HepG2 (cell line): ENCODE measurements at regions not wholly inside any gene's neighbourhood (a gene's known extent, or its start where the extent isn't known, plus 50 kb on each side); places are given as distances from the start of the nearest gene placed in this dataset.

Experiments used
- ATAC-seq: fragments of 200-7000 bp; cut with Tn5 transposase; 3 replicates; pipeline ENCODE4 v1.9.1; 2020; ENCODE audit warnings: mild to moderate bottlenecking, moderate library complexity
- BruUV-seq: library from RNA; stranded (reverse); fragments of 400-500 nt; replicated peaks from 2 replicates; lab custom pipeline; 2021; lab: Mats Ljungman, UMichigan
- CTCF ChIA-PET: fragments of 300-600 bp; formaldehyde crosslinking; extraction: SDS; loops from one replicate; lab custom pipeline; 2021; ENCODE audit warnings: low total read pairs, inconsistent platforms, low intra/inter-chr PET ratio; lab: Yijun Ruan, JAX
- POLR2A ChIA-PET: fragments of 350-600 bp; sonication (Branson Sonifier 250); formaldehyde crosslinking; loops from one replicate; lab custom pipeline; 2020; ENCODE audit warnings: antibody characterized with exemption, inconsistent platforms; lab: Yijun Ruan, JAX
- DNase-seq: peaks from one replicate; pipeline ENCODE4 v3.0.0-alpha.2; 2015; ENCODE audit warnings: low spot score
- FAIRE-seq: peaks from 3 replicates; lab custom pipeline; 2011; peaks lifted over from hg19 to GRCh38; lab: Jason Lieb, UNC
- H2AFZ ChIP-seq: one replicate; pipeline ENCODE4 v1.6.1; 2011; ENCODE audit warnings: low read length, inconsistent platforms
- H3K27ac ChIP-seq: fragments of 300-600 bp; 3 replicates; pipeline ENCODE4 v1.8.0; 2011; ENCODE audit warnings: mixed run types, mild to moderate bottlenecking, mixed read lengths, low read length, inconsistent platforms; ENCODE audit not compliant: insufficient read depth; ENCODE audit errors: extremely low read length
- H3K27me3 ChIP-seq, 2 experiments: fragments of 200-600 bp in 1 of 2; 2 replicates in 1 of 2; 3 replicates in 1 of 2; pipeline versions ENCODE4 v1.6.0 to v1.8.0; 2011; ENCODE audit warnings: low read length in 2 of 2, mild to moderate bottlenecking in 2 of 2, moderate library complexity in 2 of 2, inconsistent platforms in 1 of 2; ENCODE audit not compliant: insufficient read depth in 2 of 2, control insufficient read depth in 1 of 2
- H3K36me3 ChIP-seq, 2 experiments: fragments of 200-600 bp in 1 of 2; replicated peaks in 1 of 2; 2 replicates in 1 of 2; 3 replicates in 1 of 2; pipeline versions ENCODE4 v1.5.1 to v1.8.0; 2011; ENCODE audit warnings: low read length in 2 of 2, inconsistent platforms in 1 of 2; ENCODE audit not compliant: insufficient read depth in 2 of 2, control insufficient read depth in 1 of 2
- H3K4me1 ChIP-seq: 2 replicates; pipeline ENCODE4 v1.5.1; 2012; ENCODE audit warnings: low read length, inconsistent platforms; ENCODE audit not compliant: insufficient read depth
- H3K4me2 ChIP-seq: 2 replicates; pipeline ENCODE4 v1.6.0; 2011; ENCODE audit warnings: low read depth, low read length, inconsistent platforms
- H3K4me3 ChIP-seq, 3 experiments: fragments of 200-600 bp in 1 of 3; sonication (generic), shearing (Covaris generic) in 1 of 3; replicated peaks in 1 of 3; 2 replicates each; pipeline ENCODE4 v1.5.1; 2011 to 2016; ENCODE audit warnings: low read length in 3 of 3, inconsistent platforms in 2 of 3, low read depth in 2 of 3, mild to moderate bottlenecking in 2 of 3, control low read depth in 1 of 3, mixed read lengths in 1 of 3; ENCODE audit not compliant: insufficient read depth in 1 of 3
- H3K79me2 ChIP-seq: one replicate; pipeline ENCODE4 v1.6.1; 2011; ENCODE audit warnings: low read length, inconsistent platforms; ENCODE audit not compliant: insufficient read depth
- H3K9ac ChIP-seq: 2 replicates; pipeline ENCODE4 v1.6.0; 2011; ENCODE audit warnings: mild to moderate bottlenecking, low read depth, low read length, inconsistent platforms; ENCODE audit not compliant: insufficient read depth
- H3K9me3 ChIP-seq: 2 replicates; pipeline ENCODE4 v1.5.1; 2012; ENCODE audit warnings: mild to moderate bottlenecking, low read length
- H4K20me1 ChIP-seq: 2 replicates; pipeline ENCODE4 v1.6.0; 2011; ENCODE audit warnings: inconsistent platforms, mild to moderate bottlenecking, low read length, moderate library complexity; ENCODE audit not compliant: insufficient read depth
- AFF4 ChIP-seq: sonication (generic); formaldehyde crosslinking; IDR thresholded peaks from 2 replicates; pipeline ENCODE4 v1.4.0; 2020; ENCODE audit warnings: missing genetic modification reagents
- AGO1 ChIP-seq: fragments of 200-400 bp; formaldehyde crosslinking; IDR thresholded peaks from 2 replicates; pipeline ENCODE4 v1.6.1; 2017; ENCODE audit warnings: mild to moderate bottlenecking, low read depth, low read length, moderate library complexity; ENCODE audit not compliant: poor library complexity, severe bottlenecking
- ATRX ChIP-seq: sonication (generic); formaldehyde crosslinking; IDR thresholded peaks from 2 replicates; pipeline ENCODE4 v1.4.0; 2020; ENCODE audit warnings: missing genetic modification reagents, borderline replicate concordance
- CREM ChIP-seq, 2 experiments: sonication (generic) in 1 of 2; formaldehyde crosslinking in 1 of 2; IDR thresholded peaks; 2 replicates each; pipeline versions ENCODE4 v1.4.0 to v1.6.1; 2016 to 2020; ENCODE audit warnings: antibody characterized with exemption in 1 of 2, mild to moderate bottlenecking in 1 of 2, missing genetic modification reagents in 1 of 2
- ESRRA ChIP-seq: sonication (generic); formaldehyde crosslinking; IDR thresholded peaks from 2 replicates; pipeline ENCODE4 v1.5.1; 2020; ENCODE audit warnings: mild to moderate bottlenecking, low read depth, missing genetic modification reagents
- HNRNPK ChIP-seq: fragments of 200-400 bp; formaldehyde crosslinking; IDR thresholded peaks from 2 replicates; pipeline ENCODE4 v1.6.1; 2018; ENCODE audit warnings: low read length, low read depth, moderate library complexity, mild to moderate bottlenecking; ENCODE audit not compliant: poor library complexity, severe bottlenecking
- HOXD1 ChIP-seq: sonication (generic); formaldehyde crosslinking; IDR thresholded peaks from 2 replicates; pipeline ENCODE4 v1.5.0; 2020; ENCODE audit warnings: missing genetic modification reagents
- PAWR ChIP-seq: sonication (generic); formaldehyde crosslinking; IDR thresholded peaks from 2 replicates; pipeline ENCODE4 v1.4.0; 2020; ENCODE audit warnings: missing genetic modification reagents, mild to moderate bottlenecking, borderline replicate concordance
- ZFP36L2 ChIP-seq: sonication (generic); formaldehyde crosslinking; IDR thresholded peaks from 2 replicates; pipeline ENCODE4 v1.4.0; 2020; ENCODE audit warnings: missing genetic modification reagents
- ZFX ChIP-seq: sonication (generic); formaldehyde crosslinking; IDR thresholded peaks from 2 replicates; pipeline ENCODE4 v1.4.0; 2020; ENCODE audit warnings: mild to moderate bottlenecking, low read depth, missing genetic modification reagents, moderate library complexity
- ZMYM2 ChIP-seq: sonication (generic); formaldehyde crosslinking; IDR thresholded peaks from 2 replicates; pipeline ENCODE4 v1.8.0; 2022; ENCODE audit warnings: mild to moderate bottlenecking, missing genetic modification reagents
- ZNF17 ChIP-seq: sonication (generic); formaldehyde crosslinking; IDR thresholded peaks from 2 replicates; pipeline ENCODE4 v1.5.0; 2020; ENCODE audit warnings: mild to moderate bottlenecking, missing genetic modification reagents
- ZNF317 ChIP-seq: sonication (generic); formaldehyde crosslinking; IDR thresholded peaks from 2 replicates; pipeline ENCODE4 v1.5.0; 2020; ENCODE audit warnings: mild to moderate bottlenecking, missing genetic modification reagents
- ZNF782 ChIP-seq: sonication (generic); formaldehyde crosslinking; IDR thresholded peaks from 2 replicates; pipeline ENCODE4 v1.4.0; 2020; ENCODE audit warnings: missing genetic modification reagents, mild to moderate bottlenecking, borderline replicate concordance
- WGBS: methylation state at CpG from one replicate; pipeline ENCODE4 v1.1.6; 2017; ENCODE audit warnings: low lambda C conversion rate; 5-methylcytosine and 5-hydroxymethylcytosine counted together
- in situ Hi-C: cut with HindIII; loops from 2 replicates; pipeline ENCODE4 v1.10.0; 2017; ENCODE audit warnings: low pct_unique_long_range_greater_than_20kb; ENCODE audit not compliant: extremely low pct_ligation_motif_present
- intact Hi-C: fragments of 100-400 bp; cut with micrococcal nuclease; formaldehyde crosslinking; loops from one replicate; pipeline ENCODE4 v1.10.0; 2022; ENCODE audit not compliant: unreplicated experiment
- TF ChIP-seq, protein P1 (sequence below): sonication (generic); formaldehyde crosslinking; IDR thresholded peaks from 2 replicates; pipeline ENCODE4 v1.5.1; 2020; ENCODE audit warnings: missing genetic modification reagents, mild to moderate bottlenecking, borderline replicate concordance

GRCh38 chr11:59267736-59268475 lies 55.2 kb upstream of the MPEG1 start:
- H3K4me1 ChIP-seq: no peaks in the 10 kb centered on the region
- no peaks in the 10 kb centered on the region for H3K36me3 ChIP-seq
- FAIRE-seq (no peak), DNase-seq (no peak), ATAC-seq (no peak)
- no peaks in the 10 kb centered on the region for H3K9me3 ChIP-seq
- H3K27ac ChIP-seq: no peak overlapping the region
- H3K27me3 ChIP-seq: peaks cover 0 to 3% of the 10 kb centered on the region in 2 experiments; a peak in 2 of 5 replicates
- 3% methylated on average over 3 of the region's 7 CpGs for WGBS
- BruUV-seq: no TSS peak
- no peak overlapping the region for H3K9ac ChIP-seq
- intact Hi-C loops: no loop called here
- H2AFZ ChIP-seq: no peak overlapping the region
- H3K4me2 ChIP-seq: no peak overlapping the region
- in situ Hi-C loops: no loop called here
- H3K4me3 ChIP-seq: no peak overlapping the region
- ChIA-PET CTCF (no interaction called here), POLR2A (no interaction called here)
- no peaks in the 10 kb centered on the region for H4K20me1 ChIP-seq
- no peak for TF ChIP-seq ZNF782 (CRISPR knock-in tag)
- TF ChIP-seq, protein P1, sequence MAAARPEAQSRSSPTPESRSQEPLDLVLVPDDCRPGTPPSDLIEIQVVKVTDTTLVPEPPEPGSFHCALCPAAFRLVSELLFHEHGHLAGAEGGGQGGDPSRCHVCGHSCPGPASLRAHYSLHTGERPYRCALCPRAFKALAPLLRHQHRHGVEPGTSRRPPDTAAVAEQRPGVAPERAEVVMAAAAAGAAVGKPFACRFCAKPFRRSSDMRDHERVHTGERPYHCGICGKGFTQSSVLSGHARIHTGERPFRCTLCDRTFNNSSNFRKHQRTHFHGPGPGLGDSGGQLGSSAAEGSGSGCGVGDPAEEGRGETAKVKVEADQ: no peak
- TF ChIP-seq ZMYM2 (CRISPR knock-in tag): no peak
- TF ChIP-seq AGO1: no peak
- TF ChIP-seq ZFX: no peak
- TF ChIP-seq CREM (IDR thresholded peaks at IDR 0.05): no peak
- TF ChIP-seq CREM (CRISPR knock-in tag; IDR thresholded peaks at IDR 0.05): no peak
- no peak for TF ChIP-seq AFF4 (CRISPR knock-in tag)
- TF ChIP-seq ZNF317: no peak
- TF ChIP-seq PAWR (CRISPR knock-in tag): no peak
- no peak for TF ChIP-seq ESRRA (CRISPR knock-in tag)
- no peak for TF ChIP-seq HOXD1 (CRISPR knock-in tag)
- no peak for TF ChIP-seq ATRX
- TF ChIP-seq HNRNPK: no peak
- TF ChIP-seq ZFP36L2 (CRISPR knock-in tag): no peak
- TF ChIP-seq ZNF17 (CRISPR knock-in tag): no peak
- H3K79me2 ChIP-seq: no peaks in the 10 kb centered on the region
